Erythroblast (primary cell): ENCODE measurements at regions not wholly inside any gene's neighbourhood (a gene's known extent, or its start where the extent isn't known, plus 50 kb on each side); places are given as distances from the start of the nearest gene placed in this dataset.

Experiments
- GATA1 ChIP-seq: IDR thresholded peaks from 2 replicates; pipeline ENCODE4 v1.6.1; 2011; ENCODE audit warnings: low read depth, mild to moderate bottlenecking, control low read depth, low read length, moderate library complexity
- POLR2A ChIP-seq: IDR thresholded peaks from 2 replicates; pipeline ENCODE4 v1.6.1; 2011; ENCODE audit warnings: mild to moderate bottlenecking, low read length

DNA sequence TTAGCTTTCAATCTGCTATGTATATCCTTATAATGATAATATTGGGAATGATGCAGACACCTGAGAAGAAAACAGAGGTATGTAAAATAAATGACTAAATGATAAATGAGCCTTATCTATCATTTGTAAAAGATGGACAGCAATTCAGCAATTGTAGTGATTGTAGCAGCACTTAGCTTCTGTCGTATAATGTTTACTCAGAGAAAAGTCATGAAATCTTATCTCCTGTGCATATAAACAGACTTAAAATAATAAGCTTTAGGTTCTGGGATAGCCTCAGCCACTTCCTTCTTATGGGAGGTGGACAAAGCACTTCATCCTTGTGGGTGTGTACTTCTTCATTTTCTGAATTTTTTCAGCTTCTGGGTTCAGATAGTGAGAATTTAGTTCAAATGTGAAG, 324.8 kb upstream of the MAP3K7 start:
- TF ChIP-seq POLR2A, result no peak
- TF ChIP-seq GATA1, result no peak
